GM12864 (cell line): ENCODE measurements at regions not wholly inside any gene's neighbourhood (a gene's known extent, or its start where the extent isn't known, plus 50 kb on each side); places are given as distances from the start of the nearest gene placed in this dataset.

ENCODE experiments used
- DNase-seq: peaks from one replicate; pipeline ENCODE4 v3.0.0-alpha.2; 2011; ENCODE audit warnings: low read depth
- H3K4me3 ChIP-seq: 2 replicates; pipeline ENCODE4 v1.5.1; 2011; ENCODE audit warnings: mild to moderate bottlenecking, low read depth, low read length, control low read depth
- CTCF ChIP-seq: IDR thresholded peaks from 2 replicates; pipeline ENCODE4 v1.5.1; 2011; ENCODE audit warnings: low read depth, mild to moderate bottlenecking, moderate library complexity, low read length, control low read depth, inconsistent platforms; ENCODE audit errors: missing control alignments

- DNase-seq: no peak
- no peak overlapping the region for H3K4me3 ChIP-seq
- no peak for TF ChIP-seq CTCF
Measured at GRCh38 chr5:33381243-33381642, 59.5 kb upstream of the TARS1 start.
